ENCODE measurements at regions not wholly inside any gene's neighbourhood (a gene's known extent, or its start where the extent isn't known, plus 50 kb on each side); places are given as distances from the start of the nearest gene placed in this dataset.

GRCh38 chr2:171625006-171625405 is 62.3 kb upstream of the DYNC1I2 start:
- DNase-seq (ENCODE audit: low spot score) (no peak), ATAC-seq (no peak), FAIRE-seq (no peak)
- Histone ChIP-seq H2AFZ (ENCODE audit: low read length) (no peak overlapping the region), H3K27me3 (ENCODE audit: control insufficient read depth in 1 of 2, insufficient read depth in 2 of 2, low read length in 2 of 2) (peaks cover 0 to 32% of the 10 kb centered on the region in 2 experiments; a peak in 2 of 5 replicates), H3K36me3 (replicated peaks in 1 of 2; ENCODE audit: control insufficient read depth in 1 of 2, insufficient read depth in 2 of 2, low read length in 2 of 2) (no peaks in the 10 kb centered on the region), H4K20me1 (ENCODE audit: insufficient read depth, low read length) (no peaks in the 10 kb centered on the region), H3K4me2 (ENCODE audit: low read depth, low read length) (no peak overlapping the region), H3K79me2 (ENCODE audit: insufficient read depth, low read length) (no peaks in the 10 kb centered on the region), H3K9me3 (ENCODE audit: low read length) (peaks cover 10% of the 10 kb centered on the region), H3K27ac (ENCODE audit: extremely low read length, insufficient read depth, low read length) (no peak overlapping the region), H3K9ac (ENCODE audit: insufficient read depth, low read depth, low read length) (no peak overlapping the region), H3K4me3 (replicated peaks in 1 of 3; ENCODE audit: insufficient read depth in 1 of 3, low read depth in 2 of 3, low read length in 3 of 3) (no peak overlapping the region), H3K4me1 (ENCODE audit: insufficient read depth, low read length) (no peaks in the 10 kb centered on the region)
- no TSS peak for BruUV-seq (replicated peaks)
- 5% methylated on average over 2 of the region's 2 CpGs for WGBS (ENCODE audit: low lambda C conversion rate)
- ChIA-PET CTCF (ENCODE audit: low intra/inter-chr PET ratio, low total read pairs) (no interaction called here), POLR2A (interaction anchor here (0.7 kb wide), 1 partner anchor 1123 kb away, joined by 3 read pairs; no protein-coding TSS in a partner anchor)
- intact Hi-C loops (cut with micrococcal nuclease; ENCODE audit: unreplicated experiment) = no loop called here
- TF ChIP-seq NCOR1 (IDR thresholded peaks at IDR 0.05; ENCODE audit: borderline replicate concordance, low read length) (no peak), CAMTA2 (CRISPR knock-in tag; IDR thresholded peaks at IDR 0.05; ENCODE audit: borderline replicate concordance) (no peak), ZNF451 (CRISPR knock-in tag; IDR thresholded peaks at IDR 0.05) (no peak)
- TF ChIP-seq, protein P1, sequence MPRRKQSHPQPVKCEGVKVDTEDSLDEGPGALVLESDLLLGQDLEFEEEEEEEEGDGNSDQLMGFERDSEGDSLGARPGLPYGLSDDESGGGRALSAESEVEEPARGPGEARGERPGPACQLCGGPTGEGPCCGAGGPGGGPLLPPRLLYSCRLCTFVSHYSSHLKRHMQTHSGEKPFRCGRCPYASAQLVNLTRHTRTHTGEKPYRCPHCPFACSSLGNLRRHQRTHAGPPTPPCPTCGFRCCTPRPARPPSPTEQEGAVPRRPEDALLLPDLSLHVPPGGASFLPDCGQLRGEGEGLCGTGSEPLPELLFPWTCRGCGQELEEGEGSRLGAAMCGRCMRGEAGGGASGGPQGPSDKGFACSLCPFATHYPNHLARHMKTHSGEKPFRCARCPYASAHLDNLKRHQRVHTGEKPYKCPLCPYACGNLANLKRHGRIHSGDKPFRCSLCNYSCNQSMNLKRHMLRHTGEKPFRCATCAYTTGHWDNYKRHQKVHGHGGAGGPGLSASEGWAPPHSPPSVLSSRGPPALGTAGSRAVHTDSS (CRISPR knock-in tag; conservative IDR thresholded peaks at IDR 0.05) = no peak
- TF ChIP-seq, protein P2, sequence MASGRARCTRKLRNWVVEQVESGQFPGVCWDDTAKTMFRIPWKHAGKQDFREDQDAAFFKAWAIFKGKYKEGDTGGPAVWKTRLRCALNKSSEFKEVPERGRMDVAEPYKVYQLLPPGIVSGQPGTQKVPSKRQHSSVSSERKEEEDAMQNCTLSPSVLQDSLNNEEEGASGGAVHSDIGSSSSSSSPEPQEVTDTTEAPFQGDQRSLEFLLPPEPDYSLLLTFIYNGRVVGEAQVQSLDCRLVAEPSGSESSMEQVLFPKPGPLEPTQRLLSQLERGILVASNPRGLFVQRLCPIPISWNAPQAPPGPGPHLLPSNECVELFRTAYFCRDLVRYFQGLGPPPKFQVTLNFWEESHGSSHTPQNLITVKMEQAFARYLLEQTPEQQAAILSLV (CRISPR knock-in tag; IDR thresholded peaks at IDR 0.05; ENCODE audit: borderline replicate concordance) = no peak
- in situ Hi-C loops (cut with HindIII; ENCODE audit: extremely low pct_ligation_motif_present, low pct_unique_long_range_greater_than_20kb) = no loop called here

DNA sequence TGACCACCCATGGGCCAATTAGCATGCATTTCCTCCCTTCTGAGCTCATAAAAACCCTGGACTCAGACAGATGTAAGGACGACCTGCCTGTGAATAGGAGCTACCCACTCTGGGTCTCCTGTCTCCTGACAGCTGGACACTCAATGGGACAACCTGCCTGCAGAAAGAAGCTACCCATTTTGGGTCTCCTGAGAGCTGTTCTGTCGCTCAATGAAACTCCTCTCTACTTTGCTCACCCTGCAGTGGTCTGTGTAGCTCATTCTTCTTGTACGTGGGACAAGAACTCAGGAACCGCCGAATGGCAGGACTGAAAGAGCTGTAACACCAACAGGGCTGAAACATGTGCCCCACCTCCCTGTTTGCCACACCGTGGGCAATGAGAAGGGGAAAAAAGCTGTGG is 60.3 kb upstream of the DYNC1I2 start:
- Histone ChIP-seq H3K27ac (ENCODE audit: extremely low read length, insufficient read depth, low read length) (no peak overlapping the region), H3K9ac (ENCODE audit: insufficient read depth, low read depth, low read length) (no peak overlapping the region), H3K4me1 (ENCODE audit: insufficient read depth, low read length) (no peaks in the 10 kb centered on the region), H3K79me2 (ENCODE audit: insufficient read depth, low read length) (no peaks in the 10 kb centered on the region), H2AFZ (ENCODE audit: low read length) (no peak overlapping the region), H4K20me1 (ENCODE audit: insufficient read depth, low read length) (no peaks in the 10 kb centered on the region), H3K36me3 (replicated peaks in 1 of 2; ENCODE audit: control insufficient read depth in 1 of 2, insufficient read depth in 2 of 2, low read length in 2 of 2) (no peaks in the 10 kb centered on the region), H3K27me3 (ENCODE audit: control insufficient read depth in 1 of 2, insufficient read depth in 2 of 2, low read length in 2 of 2) (peaks cover 0 to 29% of the 10 kb centered on the region in 2 experiments; a peak in 1 of 5 replicates), H3K4me2 (ENCODE audit: low read depth, low read length) (no peak overlapping the region), H3K9me3 (ENCODE audit: low read length) (peaks cover 26% of the 10 kb centered on the region), H3K4me3 (replicated peaks in 1 of 3; ENCODE audit: insufficient read depth in 1 of 3, low read depth in 2 of 3, low read length in 3 of 3) (no peak overlapping the region)
- ATAC-seq = no peak
- ChIA-PET POLR2A (no interaction called here), CTCF (ENCODE audit: low intra/inter-chr PET ratio, low total read pairs) (no interaction called here)
- intact Hi-C loops (cut with micrococcal nuclease; ENCODE audit: unreplicated experiment) (no loop called here), in situ Hi-C loops (cut with HindIII; ENCODE audit: extremely low pct_ligation_motif_present, low pct_unique_long_range_greater_than_20kb) (no loop called here)
- DNase-seq (ENCODE audit: low spot score) = no peak
- WGBS (ENCODE audit: low lambda C conversion rate) = 29% methylated on average over 6 of the region's 6 CpGs
- no peak for FAIRE-seq
- no TSS peak for BruUV-seq (replicated peaks)
- TF ChIP-seq SIN3B (IDR thresholded peaks at IDR 0.05; ENCODE audit: low read length) (no peak), JUND (CRISPR knock-in tag; IDR thresholded peaks at IDR 0.05) (no peak), ZNF329 (CRISPR knock-in tag; IDR thresholded peaks at IDR 0.05; ENCODE audit: low read depth) (no peak), ZNF276 (CRISPR knock-in tag; IDR thresholded peaks at IDR 0.05; ENCODE audit: low read depth) (no peak), HOXA9 (CRISPR knock-in tag; IDR thresholded peaks at IDR 0.05; ENCODE audit: borderline replicate concordance) (no peak), ZNF512 (CRISPR knock-in tag; IDR thresholded peaks at IDR 0.05) (no peak), ZNF839 (CRISPR knock-in tag; IDR thresholded peaks at IDR 0.05; ENCODE audit: borderline replicate concordance) (no peak), ZSCAN30 (CRISPR knock-in tag; IDR thresholded peaks at IDR 0.05) (no peak)
